Rectal smooth muscle tissue (tissue), 1 donor: ENCODE measurements at regions not wholly inside any gene's neighbourhood (a gene's known extent, or its start where the extent isn't known, plus 50 kb on each side); places are given as distances from the start of the nearest gene placed in this dataset.

Experiments used
- H3K27ac ChIP-seq: one replicate; pipeline ENCODE4 v1.7.0; 2013; ENCODE audit warnings: low read depth, low read length, inconsistent platforms
- H3K27me3 ChIP-seq: one replicate; pipeline ENCODE4 v1.7.0; 2013; ENCODE audit warnings: low read length; ENCODE audit not compliant: control insufficient read depth, insufficient read depth
- H3K36me3 ChIP-seq: one replicate; pipeline ENCODE4 v1.7.0; 2013; ENCODE audit warnings: low read length; ENCODE audit not compliant: control insufficient read depth, insufficient read depth
- H3K4me1 ChIP-seq: one replicate; pipeline ENCODE4 v1.7.0; 2013; ENCODE audit warnings: low read length; ENCODE audit not compliant: control insufficient read depth, insufficient read depth
- H3K4me3 ChIP-seq: one replicate; pipeline ENCODE4 v1.7.0; 2013; ENCODE audit warnings: low read length
- H3K9ac ChIP-seq: one replicate; pipeline ENCODE4 v1.7.0; 2013; ENCODE audit warnings: low read length

DNA sequence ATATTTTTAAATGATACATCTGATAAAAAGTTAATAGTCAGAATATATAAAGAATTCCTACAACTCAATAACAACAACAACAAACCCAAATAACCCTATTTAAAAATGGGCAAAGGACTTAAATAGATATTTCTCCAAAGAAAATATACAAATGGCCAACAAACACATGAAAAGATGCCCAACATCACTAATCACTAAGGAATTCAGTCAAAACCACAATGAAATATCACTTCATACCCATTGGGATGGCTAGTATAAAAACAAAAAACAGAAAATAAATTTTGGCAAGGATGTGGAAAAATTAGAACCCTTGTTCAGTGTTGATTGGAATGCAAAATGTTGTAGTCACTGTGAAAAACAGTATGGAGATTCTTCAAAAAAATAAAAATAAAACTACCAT is 184.8 kb upstream of the RAB4A start:
- H3K27me3 ChIP-seq = no peaks in the 10 kb centered on the region
- no peaks in the 10 kb centered on the region for H3K36me3 ChIP-seq
- no peak overlapping the region for H3K27ac ChIP-seq
- H3K4me3 ChIP-seq = no peak overlapping the region
- no peak overlapping the region for H3K9ac ChIP-seq
- no peaks in the 10 kb centered on the region for H3K4me1 ChIP-seq

- H3K36me3 ChIP-seq = no peaks in the 10 kb centered on the region
- no peak overlapping the region for H3K4me3 ChIP-seq
- H3K9ac ChIP-seq = no peak overlapping the region
- no peak overlapping the region for H3K27ac ChIP-seq
- H3K27me3 ChIP-seq = no peaks in the 10 kb centered on the region
- H3K4me1 ChIP-seq = no peaks in the 10 kb centered on the region
Measured at GRCh38 chr1:229086686-229087085, 184.2 kb upstream of the RAB4A start.

DNA sequence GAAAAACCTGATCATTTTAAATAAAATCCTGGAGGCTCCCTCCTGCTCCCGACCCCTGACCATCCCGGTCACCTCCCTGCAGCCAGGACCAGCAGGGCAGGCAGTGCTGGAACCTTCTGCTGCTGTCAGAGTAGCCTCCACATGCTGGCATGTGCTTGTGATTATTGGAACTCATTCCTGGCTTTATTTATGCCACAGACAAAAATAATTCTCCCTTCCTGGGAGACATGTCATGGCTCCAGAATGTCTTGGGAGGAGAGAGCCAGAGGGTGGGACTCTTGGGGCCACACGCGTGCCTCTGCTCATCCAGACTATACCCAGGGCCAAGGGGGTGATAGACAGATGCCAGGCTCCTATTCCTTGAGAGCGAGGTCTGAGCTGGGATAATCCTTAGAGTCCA is 183.6 kb upstream of the RAB4A start:
- H3K27ac ChIP-seq = no peak overlapping the region
- H3K4me3 ChIP-seq = no peak overlapping the region

DNA sequence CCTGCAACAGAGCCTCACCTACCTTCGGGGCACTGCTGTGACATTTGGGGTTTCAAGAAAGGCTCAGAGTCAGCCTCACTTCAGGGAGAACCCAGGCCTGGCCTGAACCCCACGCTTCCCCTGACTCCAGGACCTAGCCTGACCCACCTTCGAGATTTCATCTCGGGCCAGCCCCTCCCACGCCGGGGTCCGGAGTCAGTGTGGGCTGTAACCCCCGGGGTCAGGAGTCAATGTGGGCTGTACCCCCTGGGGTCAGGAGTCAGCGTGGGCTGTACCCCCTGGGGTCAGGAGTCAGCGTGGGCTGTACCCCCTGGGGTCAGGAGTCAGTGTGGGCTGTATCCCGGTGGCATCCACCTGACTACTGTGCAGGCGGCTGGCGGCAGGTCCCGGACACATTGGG is 183.0 kb upstream of the RAB4A start:
- no peaks in the 10 kb centered on the region for H3K36me3 ChIP-seq
- no peak overlapping the region for H3K4me3 ChIP-seq
- H3K27ac ChIP-seq = no peak overlapping the region
- no peaks in the 10 kb centered on the region for H3K27me3 ChIP-seq
- H3K9ac ChIP-seq = no peak overlapping the region
- no peaks in the 10 kb centered on the region for H3K4me1 ChIP-seq

More for the DNA sequence above, 183.6 kb upstream of the RAB4A start:
- Histone ChIP-seq H3K36me3 (no peaks in the 10 kb centered on the region), H3K9ac (no peak overlapping the region), H3K27me3 (no peaks in the 10 kb centered on the region), H3K4me1 (no peaks in the 10 kb centered on the region)

DNA sequence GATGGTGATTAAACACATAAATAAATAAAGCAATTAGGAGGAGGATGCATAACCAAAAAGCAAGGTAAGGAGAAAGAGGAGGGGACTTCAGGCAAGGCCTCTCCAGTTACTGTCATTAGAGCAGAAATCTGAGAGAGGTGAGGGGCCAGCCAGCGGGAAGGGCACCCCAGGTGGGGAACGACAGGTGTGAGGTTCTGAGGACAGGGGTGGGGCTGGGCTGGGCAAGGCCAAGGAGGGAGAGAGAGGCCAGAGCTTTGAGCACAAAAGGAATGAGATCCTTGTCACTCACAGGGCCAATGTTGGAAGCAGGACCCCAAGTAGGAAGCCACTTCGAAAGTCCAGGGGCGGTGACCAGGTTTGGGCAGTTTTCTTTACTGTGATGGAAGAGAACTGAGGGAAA is 182.2 kb upstream of the RAB4A start:
- Histone ChIP-seq H3K9ac (no peak overlapping the region), H3K27ac (no peak overlapping the region), H3K36me3 (no peaks in the 10 kb centered on the region), H3K4me3 (no peak overlapping the region), H3K4me1 (no peaks in the 10 kb centered on the region), H3K27me3 (no peaks in the 10 kb centered on the region)

DNA sequence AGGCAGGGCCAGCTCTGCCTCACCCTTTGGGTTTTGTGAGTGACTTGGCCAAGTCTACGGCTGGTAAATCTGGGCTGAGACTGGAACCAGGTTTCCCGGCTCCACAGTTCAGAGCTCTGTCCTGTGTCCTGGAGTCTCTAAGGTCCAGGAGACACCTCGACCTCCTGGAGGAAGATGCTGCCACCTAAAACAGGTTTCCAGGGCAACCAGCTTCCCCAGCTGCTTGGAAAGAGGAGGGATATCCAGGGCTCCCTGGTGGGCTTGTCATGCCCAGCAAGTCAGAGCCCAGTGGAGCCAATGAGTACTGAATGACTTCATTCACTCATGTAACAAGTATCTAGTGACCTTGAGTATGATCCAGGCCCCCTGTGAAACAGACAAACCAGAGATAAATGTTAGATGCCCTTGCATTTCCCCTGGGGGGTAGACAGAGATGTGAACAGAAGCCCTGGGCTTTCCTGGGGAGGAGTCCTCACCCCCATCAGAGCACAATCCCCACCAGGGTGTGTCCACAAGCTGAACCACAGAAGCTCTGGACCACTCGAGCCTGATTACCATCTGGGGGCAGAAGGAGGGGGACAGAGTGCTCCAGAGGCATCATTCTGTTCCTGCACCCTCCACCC is 181.2 kb upstream of the RAB4A start:
- H3K27me3 ChIP-seq = no peaks in the 10 kb centered on the region
- H3K27ac ChIP-seq = no peak overlapping the region
- H3K4me1 ChIP-seq = no peaks in the 10 kb centered on the region
- no peak overlapping the region for H3K9ac ChIP-seq
- no peak overlapping the region for H3K4me3 ChIP-seq
- no peaks in the 10 kb centered on the region for H3K36me3 ChIP-seq

DNA sequence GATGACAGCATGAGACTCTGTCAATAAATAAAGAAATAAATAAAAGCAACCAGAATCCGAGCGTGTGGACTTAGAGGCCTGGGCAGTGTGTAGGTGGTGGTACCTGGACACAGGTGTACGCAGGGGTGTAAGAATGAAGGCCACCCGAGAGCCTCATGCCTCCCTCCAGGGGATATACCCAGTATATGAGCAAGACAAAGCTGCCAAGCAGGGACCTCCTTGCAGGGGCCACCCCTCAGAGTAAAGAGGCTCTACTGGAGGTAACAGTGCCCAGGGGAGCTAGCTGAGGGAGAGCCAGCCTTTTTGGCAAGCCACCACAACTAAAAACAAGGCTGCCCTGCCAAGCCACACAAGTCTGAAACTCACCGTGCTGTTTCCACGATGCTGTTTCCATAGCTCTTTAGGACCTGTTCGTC is 179.2 kb upstream of the RAB4A start:
- Histone ChIP-seq H3K27me3 (no peaks in the 10 kb centered on the region), H3K4me3 (no peak overlapping the region), H3K4me1 (no peaks in the 10 kb centered on the region), H3K27ac (no peak overlapping the region), H3K9ac (no peak overlapping the region), H3K36me3 (no peaks in the 10 kb centered on the region)

DNA sequence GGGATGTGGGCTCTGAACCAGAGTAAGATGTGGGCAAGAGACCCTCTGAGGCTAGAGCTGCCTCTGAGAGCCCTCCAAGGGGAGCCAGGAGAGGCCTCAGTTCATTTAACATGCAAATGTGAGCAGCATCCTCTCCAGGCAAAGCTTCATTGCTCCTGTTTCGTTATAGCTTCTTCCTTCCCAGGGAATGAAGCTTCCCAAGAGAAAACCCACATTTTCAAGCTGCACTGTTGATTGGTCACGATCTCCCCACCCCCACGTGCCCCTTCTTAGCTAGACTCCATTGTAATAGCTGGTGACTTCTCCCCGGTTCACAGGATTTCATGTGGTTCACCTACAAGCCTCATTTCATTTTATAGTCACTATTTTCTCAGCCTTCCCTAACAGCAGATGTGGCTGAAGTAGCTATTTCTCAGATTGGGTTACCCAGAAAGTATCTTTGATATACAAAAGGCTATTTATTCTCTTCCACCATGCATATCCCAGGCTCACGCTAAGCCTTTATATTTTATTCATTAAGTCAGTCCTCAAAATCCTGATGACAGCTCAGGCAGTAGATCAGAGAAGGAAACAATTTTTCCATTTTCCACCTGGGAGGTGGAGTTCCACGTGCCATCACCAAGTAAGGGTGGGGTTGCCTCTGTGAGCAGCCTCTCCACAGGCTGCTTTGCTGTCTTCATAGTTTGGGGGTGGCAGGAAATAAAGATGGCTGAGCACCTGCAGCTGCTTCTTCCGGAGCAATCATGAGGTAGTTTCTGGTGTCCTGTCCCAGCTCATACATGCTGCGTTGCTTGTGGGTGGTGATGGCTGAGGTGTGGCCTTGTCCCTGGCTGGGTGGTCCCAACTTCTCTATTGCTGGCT is 178.3 kb upstream of the RAB4A start:
- Histone ChIP-seq H3K36me3 (no peaks in the 10 kb centered on the region), H3K4me3 (no peak overlapping the region), H3K4me1 (no peaks in the 10 kb centered on the region), H3K27ac (no peak overlapping the region), H3K27me3 (no peaks in the 10 kb centered on the region), H3K9ac (no peak overlapping the region)

DNA sequence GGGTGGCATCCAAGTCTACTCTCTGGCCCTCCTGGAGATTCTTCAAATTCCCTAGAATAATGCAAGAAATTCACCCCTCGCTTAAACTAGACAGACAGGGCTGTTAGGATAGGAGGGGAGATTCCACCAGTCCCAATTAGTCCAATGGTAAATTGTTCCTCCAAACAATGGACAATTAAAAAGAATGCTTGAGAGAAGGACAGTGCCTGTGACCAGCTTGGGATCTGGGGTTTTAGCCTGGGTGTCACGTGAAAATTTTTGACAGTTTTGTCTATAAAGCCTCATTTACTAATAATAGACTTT is 177.7 kb upstream of the RAB4A start:
- Histone ChIP-seq H3K27me3 (no peaks in the 10 kb centered on the region), H3K4me1 (no peaks in the 10 kb centered on the region), H3K36me3 (no peaks in the 10 kb centered on the region), H3K27ac (no peak overlapping the region), H3K9ac (no peak overlapping the region), H3K4me3 (no peak overlapping the region)

DNA sequence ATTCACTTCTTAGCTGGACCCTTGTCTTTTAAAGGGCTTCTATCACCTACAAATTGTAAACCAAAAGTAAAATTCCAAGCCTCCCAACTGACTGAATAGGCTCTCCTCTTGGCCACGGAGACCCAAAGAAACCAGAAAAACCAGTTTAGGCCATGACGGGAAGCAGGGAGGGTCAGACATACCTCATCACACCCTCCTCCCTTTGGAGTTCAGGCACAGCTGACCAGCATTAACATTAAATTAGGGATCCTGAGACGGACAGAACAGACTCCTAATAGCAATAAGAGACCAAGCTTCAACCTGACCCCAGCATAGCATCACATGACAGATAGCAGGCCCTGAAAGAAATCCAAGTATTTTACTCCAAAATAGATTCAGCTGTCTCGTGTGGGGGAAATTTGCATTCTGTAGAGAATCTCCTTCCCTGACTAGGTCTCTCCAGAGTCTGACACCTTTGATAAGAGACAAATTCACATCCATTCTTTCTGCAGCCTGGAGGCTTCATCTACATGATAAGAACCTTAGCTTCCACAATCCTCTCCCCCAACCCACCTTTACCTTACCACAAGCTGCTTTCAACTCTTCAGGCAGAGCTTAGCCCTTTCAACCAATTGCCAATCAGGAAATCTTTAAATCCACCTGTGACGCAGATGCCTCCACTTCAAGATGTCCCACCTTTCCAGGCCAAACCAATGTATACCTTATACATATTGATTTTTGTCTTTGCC is 177.1 kb upstream of the RAB4A start:
- H3K27me3 ChIP-seq = no peaks in the 10 kb centered on the region
- H3K27ac ChIP-seq = no peak overlapping the region
- no peak overlapping the region for H3K9ac ChIP-seq
- H3K4me1 ChIP-seq = no peaks in the 10 kb centered on the region
- no peaks in the 10 kb centered on the region for H3K36me3 ChIP-seq
- no peak overlapping the region for H3K4me3 ChIP-seq

GRCh38 chr1:229094476-229095311 is 176.2 kb upstream of the RAB4A start:
- H3K36me3 ChIP-seq = no peaks in the 10 kb centered on the region
- no peaks in the 10 kb centered on the region for H3K4me1 ChIP-seq
- no peaks in the 10 kb centered on the region for H3K27me3 ChIP-seq
- no peak overlapping the region for H3K9ac ChIP-seq
- no peak overlapping the region for H3K4me3 ChIP-seq
- no peak overlapping the region for H3K27ac ChIP-seq

DNA sequence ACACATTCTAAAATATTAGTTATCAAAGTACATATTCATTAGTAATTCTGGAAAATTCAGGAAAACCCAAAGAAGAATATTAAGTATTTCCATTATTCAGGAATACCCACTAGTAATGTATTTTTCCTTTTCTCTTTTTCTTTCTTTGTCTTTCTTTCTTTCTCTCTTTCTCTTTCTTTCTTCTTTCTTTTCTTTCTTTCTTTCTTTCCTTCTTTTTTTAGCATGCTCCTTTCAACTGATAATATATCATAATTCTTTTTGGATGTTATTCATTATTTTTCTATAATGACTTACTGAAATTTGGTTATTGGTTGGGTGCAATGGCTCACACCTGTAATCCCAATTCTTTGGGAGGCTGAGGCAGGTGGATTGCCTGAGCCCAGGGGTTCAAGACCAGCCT is 175.6 kb upstream of the RAB4A start:
- Histone ChIP-seq H3K4me1 (no peaks in the 10 kb centered on the region), H3K4me3 (no peak overlapping the region), H3K36me3 (no peaks in the 10 kb centered on the region), H3K27me3 (no peaks in the 10 kb centered on the region), H3K27ac (no peak overlapping the region), H3K9ac (no peak overlapping the region)
